ENCODE measurements at regions not wholly inside any gene's neighbourhood (a gene's known extent, or its start where the extent isn't known, plus 50 kb on each side); places are given as distances from the start of the nearest gene placed in this dataset.
A peak's percentile ranks its signal among the peaks of the same experiment; 100 is the strongest.
"Not testable (repeated sequence)": the region's sequence is repeated elsewhere in the genome, so short reads cannot be mapped to it uniquely, and the experiment has no call there.

- ATAC-seq = peak in 1 of 2 donors; percentile 51
- no peak overlapping the region for H3K4me3 ChIP-seq (ENCODE audit: low read length)
- peaks cover 2% of the 10 kb centered on the region for H3K4me1 ChIP-seq (ENCODE audit: control insufficient read depth, insufficient read depth, low read length)
- no peaks in the 10 kb centered on the region for H3K9me3 ChIP-seq (ENCODE audit: control insufficient read depth, low read length)
- intact Hi-C loops (cut with DNase I) = no loop called here
- H3K27me3 ChIP-seq (ENCODE audit: control insufficient read depth, insufficient read depth) = no peaks in the 10 kb centered on the region
- peak in 1 of 3 donors; percentile 35 for DNase-seq
- WGBS = 86% methylated on average over 3 of the region's 3 CpGs
- H3K27ac ChIP-seq (ENCODE audit: low read length) = no peak overlapping the region
These were observed 684.5 kb downstream of the FAM181B start for GRCh38 chr11:82049199-82049598.

- H3K9me3 ChIP-seq (ENCODE audit: control insufficient read depth, low read length) = no peaks in the 10 kb centered on the region
- no peak overlapping the region for H3K4me3 ChIP-seq (ENCODE audit: low read length)
- WGBS = 100% methylated on average over 1 of the region's 1 CpG
- no peaks in the 10 kb centered on the region for H3K27me3 ChIP-seq (ENCODE audit: control insufficient read depth, insufficient read depth)
- no peak for ATAC-seq
- intact Hi-C loops (cut with DNase I) = no loop called here
- H3K4me1 ChIP-seq (ENCODE audit: control insufficient read depth, insufficient read depth, low read length) = peaks cover 2% of the 10 kb centered on the region
- no peak for DNase-seq
- H3K27ac ChIP-seq (ENCODE audit: low read length) = no peak overlapping the region
These were observed 686.5 kb downstream of the FAM181B start for GRCh38 chr11:82047200-82047599.

GRCh38 chr11:82046778-82047177, 686.9 kb downstream of the FAM181B start:
- no peak overlapping the region for H3K4me3 ChIP-seq (ENCODE audit: low read length)
- H3K27ac ChIP-seq (ENCODE audit: low read length) = no peak overlapping the region
- no peaks in the 10 kb centered on the region for H3K27me3 ChIP-seq (ENCODE audit: control insufficient read depth, insufficient read depth)
- no peaks in the 10 kb centered on the region for H3K9me3 ChIP-seq (ENCODE audit: control insufficient read depth, low read length)
- H3K4me1 ChIP-seq (ENCODE audit: control insufficient read depth, insufficient read depth, low read length) = peaks cover 2% of the 10 kb centered on the region
- peak in 1 of 2 donors; percentile 55 for ATAC-seq
- 44% methylated on average over 1 of the region's 1 CpG for WGBS
- DNase-seq = no peak
- intact Hi-C loops (cut with DNase I) = no loop called here

- DNase-seq (no peak), ATAC-seq (no peak)
- intact Hi-C loops (cut with DNase I) = no loop called here
- no peaks in the 10 kb centered on the region for H3K9me3 ChIP-seq (ENCODE audit: control insufficient read depth, low read length)
- 93% methylated on average over 2 of the region's 2 CpGs for WGBS
- no peak overlapping the region for H3K27ac ChIP-seq (ENCODE audit: low read length)
- H3K27me3 ChIP-seq (ENCODE audit: control insufficient read depth, insufficient read depth) = no peaks in the 10 kb centered on the region
- no peak overlapping the region for H3K4me3 ChIP-seq (ENCODE audit: low read length)
- peaks cover 2% of the 10 kb centered on the region for H3K4me1 ChIP-seq (ENCODE audit: control insufficient read depth, insufficient read depth, low read length)
These were observed 687.8 kb downstream of the FAM181B start for GRCh38 chr11:82045748-82046457.

- intact Hi-C loops (cut with DNase I) = no loop called here
- H3K9me3 ChIP-seq (ENCODE audit: control insufficient read depth, low read length) = no peaks in the 10 kb centered on the region
- H3K27ac ChIP-seq (ENCODE audit: low read length) = no peak overlapping the region
- WGBS = 58% methylated on average over 2 of the region's 2 CpGs
- H3K27me3 ChIP-seq (ENCODE audit: control insufficient read depth, insufficient read depth) = no peaks in the 10 kb centered on the region
- peaks cover 2% of the 10 kb centered on the region for H3K4me1 ChIP-seq (ENCODE audit: control insufficient read depth, insufficient read depth, low read length)
- no peak for DNase-seq
- no peak overlapping the region for H3K4me3 ChIP-seq (ENCODE audit: low read length)
- no peak for ATAC-seq
These were observed 690.3 kb downstream of the FAM181B start for GRCh38 chr11:82043316-82043715.

- H3K27me3 ChIP-seq (ENCODE audit: control insufficient read depth, insufficient read depth) = no peaks in the 10 kb centered on the region
- ATAC-seq (no peak), DNase-seq (no peak)
- H3K4me1 ChIP-seq (ENCODE audit: control insufficient read depth, insufficient read depth, low read length) = no peaks in the 10 kb centered on the region
- H3K27ac ChIP-seq (ENCODE audit: low read length) = no peak overlapping the region
- 85% methylated on average over 6 of the region's 6 CpGs for WGBS
- no peak overlapping the region for H3K4me3 ChIP-seq (ENCODE audit: low read length)
- no peaks in the 10 kb centered on the region for H3K9me3 ChIP-seq (ENCODE audit: control insufficient read depth, low read length)
- intact Hi-C loops (cut with DNase I) = no loop called here
These were observed 691.9 kb downstream of the FAM181B start for GRCh38 chr11:82041764-82042163.

- Histone ChIP-seq H3K27ac (ENCODE audit: low read length) (no peak overlapping the region), H3K27me3 (ENCODE audit: control insufficient read depth, insufficient read depth) (no peaks in the 10 kb centered on the region), H3K4me1 (ENCODE audit: control insufficient read depth, insufficient read depth, low read length) (no peaks in the 10 kb centered on the region), H3K9me3 (ENCODE audit: control insufficient read depth, low read length) (no peaks in the 10 kb centered on the region), H3K4me3 (ENCODE audit: low read length) (no peak overlapping the region)
- no peak for DNase-seq
- WGBS = 59% methylated on average over 2 of the region's 2 CpGs
- ATAC-seq = no peak
- intact Hi-C loops (cut with DNase I) = no loop called here
These were observed 695.5 kb downstream of the FAM181B start for GRCh38 chr11:82038154-82038553.

- intact Hi-C loops (cut with DNase I) = no loop called here
- ATAC-seq = no peak
- DNase-seq = no peak
These were observed 699.1 kb downstream of the FAM181B start for GRCh38 chr11:82034527-82034926.

GRCh38 chr11:82027335-82027734, 706.3 kb downstream of the FAM181B start:
- H3K27me3 ChIP-seq (ENCODE audit: control insufficient read depth, insufficient read depth); H3K9me3 ChIP-seq (ENCODE audit: control insufficient read depth, low read length); H3K4me1 ChIP-seq (ENCODE audit: control insufficient read depth, insufficient read depth, low read length); ATAC-seq; intact Hi-C loops (cut with DNase I); H3K27ac ChIP-seq (ENCODE audit: low read length); H3K4me3 ChIP-seq (ENCODE audit: low read length); DNase-seq: not testable (repeated sequence)
- WGBS = 83% methylated on average over 9 of the region's 9 CpGs

More at GRCh38 chr11:82034527-82034926, 699.1 kb downstream of the FAM181B start:
- WGBS = 56% methylated on average over 1 of the region's 1 CpG
- Histone ChIP-seq H3K4me1 (ENCODE audit: control insufficient read depth, insufficient read depth, low read length) (no peaks in the 10 kb centered on the region), H3K27ac (ENCODE audit: low read length) (no peak overlapping the region), H3K9me3 (ENCODE audit: control insufficient read depth, low read length) (no peaks in the 10 kb centered on the region), H3K4me3 (ENCODE audit: low read length) (no peak overlapping the region), H3K27me3 (ENCODE audit: control insufficient read depth, insufficient read depth) (no peaks in the 10 kb centered on the region)

- no peak overlapping the region for H3K4me3 ChIP-seq (ENCODE audit: low read length)
- no peaks in the 10 kb centered on the region for H3K27me3 ChIP-seq (ENCODE audit: control insufficient read depth, insufficient read depth)
- H3K4me1 ChIP-seq (ENCODE audit: control insufficient read depth, insufficient read depth, low read length) = no peaks in the 10 kb centered on the region
- WGBS = 75% methylated on average over 1 of the region's 1 CpG
- no peak overlapping the region for H3K27ac ChIP-seq (ENCODE audit: low read length)
- no peak for DNase-seq
- intact Hi-C loops (cut with DNase I) = no loop called here
- ATAC-seq = no peak
- no peaks in the 10 kb centered on the region for H3K9me3 ChIP-seq (ENCODE audit: control insufficient read depth, low read length)
These were observed 708.9 kb downstream of the FAM181B start for GRCh38 chr11:82024760-82025159.

- Histone ChIP-seq H3K27ac (ENCODE audit: low read length) (no peak overlapping the region), H3K9me3 (ENCODE audit: control insufficient read depth, low read length) (no peaks in the 10 kb centered on the region), H3K27me3 (ENCODE audit: control insufficient read depth, insufficient read depth) (no peaks in the 10 kb centered on the region), H3K4me3 (ENCODE audit: low read length) (no peak overlapping the region), H3K4me1 (ENCODE audit: control insufficient read depth, insufficient read depth, low read length) (no peaks in the 10 kb centered on the region)
- ATAC-seq = no peak
- DNase-seq = no peak
- 50% methylated on average over 3 of the region's 3 CpGs for WGBS
- intact Hi-C loops (cut with DNase I) = no loop called here
These were observed 721.4 kb downstream of the FAM181B start for GRCh38 chr11:82012276-82012675.

- Histone ChIP-seq H3K27ac (ENCODE audit: low read length) (no peak overlapping the region), H3K9me3 (ENCODE audit: control insufficient read depth, low read length) (no peaks in the 10 kb centered on the region), H3K4me1 (ENCODE audit: control insufficient read depth, insufficient read depth, low read length) (no peaks in the 10 kb centered on the region), H3K27me3 (ENCODE audit: control insufficient read depth, insufficient read depth) (no peaks in the 10 kb centered on the region), H3K4me3 (ENCODE audit: low read length) (no peak overlapping the region)
- 85% methylated on average over 2 of the region's 2 CpGs for WGBS
- intact Hi-C loops (cut with DNase I) = no loop called here
- DNase-seq (no peak), ATAC-seq (no peak)
These were observed 724.5 kb downstream of the FAM181B start for GRCh38 chr11:82009133-82009532.
